HepG2 (cell line): ENCODE measurements at regions not wholly inside any gene's neighbourhood (a gene's known extent, or its start where the extent isn't known, plus 50 kb on each side); places are given as distances from the start of the nearest gene placed in this dataset.

ENCODE experiments used
- FOXM1 ChIP-seq: sonication (generic); formaldehyde crosslinking; IDR thresholded peaks from 2 replicates; pipeline ENCODE4 v1.5.0; 2020; ENCODE audit warnings: missing genetic modification reagents
- POLR2A ChIP-seq, 2 experiments: IDR thresholded peaks; 2 replicates each; pipeline ENCODE4 v1.6.1; 2011; ENCODE audit warnings: low read depth in 2 of 2, low read length in 2 of 2, mild to moderate bottlenecking in 1 of 2, moderate library complexity in 1 of 2; ENCODE audit not compliant: insufficient read depth in 1 of 2
- POLR2AphosphoS5 ChIP-seq: IDR thresholded peaks from 2 replicates; pipeline ENCODE4 v1.6.1; 2012; ENCODE audit warnings: low read depth, low read length
- RFX1 ChIP-seq: fragments of 450-650 bp; IDR thresholded peaks from 2 replicates; pipeline ENCODE4 v1.6.1; 2017
- TBP ChIP-seq: sonication (generic); formaldehyde crosslinking; IDR thresholded peaks from 2 replicates; pipeline ENCODE4 v1.5.0; 2020; ENCODE audit warnings: missing genetic modification reagents
- YY1 ChIP-seq: IDR thresholded peaks from 2 replicates; pipeline ENCODE4 v1.6.1; 2011; ENCODE audit warnings: low read length, low read depth, moderate library complexity, mild to moderate bottlenecking; ENCODE audit not compliant: insufficient read depth, insufficient replicate concordance
- ZNF646 ChIP-seq: sonication (generic); formaldehyde crosslinking; IDR thresholded peaks from 2 replicates; pipeline ENCODE4 v1.9.0; 2021; ENCODE audit warnings: mild to moderate bottlenecking, missing genetic modification reagents
- TF ChIP-seq, protein P1 (sequence below): sonication (generic); formaldehyde crosslinking; IDR thresholded peaks from 2 replicates; pipeline ENCODE4 v1.5.0; 2020; ENCODE audit warnings: mild to moderate bottlenecking, missing genetic modification reagents, moderate library complexity
- TF ChIP-seq, protein P2 (sequence below): sonication (generic); formaldehyde crosslinking; IDR thresholded peaks from 2 replicates; pipeline ENCODE4 v1.4.0; 2020; ENCODE audit warnings: missing genetic modification reagents
- TF ChIP-seq, protein P3 (sequence below): sonication (generic); formaldehyde crosslinking; IDR thresholded peaks from 2 replicates; pipeline ENCODE4 v1.8.1; 2022; ENCODE audit warnings: mild to moderate bottlenecking, missing genetic modification reagents

DNA sequence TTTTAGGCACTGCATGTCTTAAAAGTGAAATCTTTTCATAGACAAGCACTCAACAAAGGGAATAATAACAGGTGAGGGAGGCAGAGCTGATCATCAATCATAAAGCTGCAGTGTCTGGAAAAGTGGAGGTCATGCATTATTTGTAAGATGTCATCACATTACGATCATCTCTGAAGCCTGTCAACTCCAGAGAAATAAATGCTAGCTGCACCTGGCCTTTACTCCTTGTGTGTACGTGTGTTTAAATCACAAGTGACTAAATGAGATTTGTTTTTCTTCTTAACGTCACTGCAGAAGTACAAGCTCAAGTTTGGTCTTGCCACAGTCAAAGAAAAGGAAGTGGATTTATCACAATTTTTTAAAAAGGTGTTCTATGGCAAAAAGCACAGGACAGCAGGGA, 275.5 kb upstream of the SGK1 start:
- TF ChIP-seq ZNF646 (CRISPR knock-in tag) (no peak), POLR2AphosphoS5 (no peak), YY1 (no peak), RFX1 (no peak), FOXM1 (CRISPR knock-in tag) (no peak), POLR2A (IDR thresholded peaks at IDR 0.05; ENCODE audit: insufficient read depth in 1 of 2, low read depth in 2 of 2, low read length in 2 of 2) (no peak), TBP (CRISPR knock-in tag) (no peak)
- TF ChIP-seq, protein P1, sequence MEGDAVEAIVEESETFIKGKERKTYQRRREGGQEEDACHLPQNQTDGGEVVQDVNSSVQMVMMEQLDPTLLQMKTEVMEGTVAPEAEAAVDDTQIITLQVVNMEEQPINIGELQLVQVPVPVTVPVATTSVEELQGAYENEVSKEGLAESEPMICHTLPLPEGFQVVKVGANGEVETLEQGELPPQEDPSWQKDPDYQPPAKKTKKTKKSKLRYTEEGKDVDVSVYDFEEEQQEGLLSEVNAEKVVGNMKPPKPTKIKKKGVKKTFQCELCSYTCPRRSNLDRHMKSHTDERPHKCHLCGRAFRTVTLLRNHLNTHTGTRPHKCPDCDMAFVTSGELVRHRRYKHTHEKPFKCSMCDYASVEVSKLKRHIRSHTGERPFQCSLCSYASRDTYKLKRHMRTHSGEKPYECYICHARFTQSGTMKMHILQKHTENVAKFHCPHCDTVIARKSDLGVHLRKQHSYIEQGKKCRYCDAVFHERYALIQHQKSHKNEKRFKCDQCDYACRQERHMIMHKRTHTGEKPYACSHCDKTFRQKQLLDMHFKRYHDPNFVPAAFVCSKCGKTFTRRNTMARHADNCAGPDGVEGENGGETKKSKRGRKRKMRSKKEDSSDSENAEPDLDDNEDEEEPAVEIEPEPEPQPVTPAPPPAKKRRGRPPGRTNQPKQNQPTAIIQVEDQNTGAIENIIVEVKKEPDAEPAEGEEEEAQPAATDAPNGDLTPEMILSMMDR (CRISPR knock-in tag), result no peak
- TF ChIP-seq, protein P2, sequence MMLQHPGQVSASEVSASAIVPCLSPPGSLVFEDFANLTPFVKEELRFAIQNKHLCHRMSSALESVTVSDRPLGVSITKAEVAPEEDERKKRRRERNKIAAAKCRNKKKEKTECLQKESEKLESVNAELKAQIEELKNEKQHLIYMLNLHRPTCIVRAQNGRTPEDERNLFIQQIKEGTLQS (CRISPR knock-in tag), result no peak
- TF ChIP-seq, protein P3, sequence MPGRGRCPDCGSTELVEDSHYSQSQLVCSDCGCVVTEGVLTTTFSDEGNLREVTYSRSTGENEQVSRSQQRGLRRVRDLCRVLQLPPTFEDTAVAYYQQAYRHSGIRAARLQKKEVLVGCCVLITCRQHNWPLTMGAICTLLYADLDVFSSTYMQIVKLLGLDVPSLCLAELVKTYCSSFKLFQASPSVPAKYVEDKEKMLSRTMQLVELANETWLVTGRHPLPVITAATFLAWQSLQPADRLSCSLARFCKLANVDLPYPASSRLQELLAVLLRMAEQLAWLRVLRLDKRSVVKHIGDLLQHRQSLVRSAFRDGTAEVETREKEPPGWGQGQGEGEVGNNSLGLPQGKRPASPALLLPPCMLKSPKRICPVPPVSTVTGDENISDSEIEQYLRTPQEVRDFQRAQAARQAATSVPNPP, result no peak
